K562 (cell line): ENCODE measurements at regions not wholly inside any gene's neighbourhood (a gene's known extent, or its start where the extent isn't known, plus 50 kb on each side); places are given as distances from the start of the nearest gene placed in this dataset.

ENCODE experiments used
- ATAC-seq: fragments of 200-7000 bp; cut with Tn5 transposase; 3 replicates; pipeline ENCODE4 v1.9.1; 2020; ENCODE audit warnings: moderate library complexity
- BruUV-seq: library from RNA; stranded (reverse); fragments of 400-500 nt; replicated peaks from 2 replicates; lab custom pipeline; 2021; lab: Mats Ljungman, UMichigan
- CTCF ChIA-PET: fragments of 300-600 bp; formaldehyde crosslinking; extraction: SDS; loops from one replicate; lab custom pipeline; 2021; ENCODE audit warnings: low intra/inter-chr PET ratio; lab: Yijun Ruan, JAX
- POLR2A ChIA-PET: fragments of 300-600, 350-650 bp; sonication (Branson Sonifier 250); formaldehyde crosslinking; extraction: SDS; loops from one replicate; lab custom pipeline; 2021; ENCODE audit warnings: antibody characterized with exemption, inconsistent platforms; lab: Yijun Ruan, JAX
- DNase-seq, 4 experiments: peaks; one replicate each; pipeline versions ENCODE4 v3.0.0 to v3.0.0-alpha.2; 2011 to 2018; ENCODE audit warnings: low spot score in 3 of 4, mixed read lengths in 3 of 4; ENCODE audit errors: extremely low read depth in 1 of 4
- FAIRE-seq: peaks from 2 replicates; lab custom pipeline; 2011; peaks lifted over from hg19 to GRCh38; lab: Jason Lieb, UNC
- H2AFZ ChIP-seq: 2 replicates; pipeline ENCODE4 v1.6.0; 2011; ENCODE audit warnings: low read depth, low read length, control low read depth, inconsistent platforms
- H3K27ac ChIP-seq: fragments of 200-600 bp; 3 replicates; pipeline ENCODE4 v1.8.0; 2011; ENCODE audit warnings: low read depth, mild to moderate bottlenecking, control low read depth, inconsistent platforms, low read length, moderate library complexity, mixed read lengths; ENCODE audit errors: extremely low read depth
- H3K27me3 ChIP-seq, 2 experiments: fragments of 300-600 bp in 1 of 2; 2 replicates in 1 of 2; 3 replicates in 1 of 2; pipeline versions ENCODE4 v1.6.0 to v1.8.0; 2011; ENCODE audit warnings: inconsistent platforms in 2 of 2, low read length in 2 of 2, mild to moderate bottlenecking in 1 of 2, mixed read lengths in 1 of 2, moderate library complexity in 1 of 2; ENCODE audit not compliant: control insufficient read depth in 2 of 2, insufficient read depth in 2 of 2
- H3K36me3 ChIP-seq: fragments of 300-600 bp; 3 replicates; pipeline ENCODE4 v1.8.0; 2011; ENCODE audit warnings: mild to moderate bottlenecking, low read length, inconsistent platforms; ENCODE audit not compliant: control insufficient read depth, insufficient read depth
- H3K4me1 ChIP-seq, 2 experiments: fragments of 200-600 bp in 1 of 2; replicated peaks in 1 of 2; 2 replicates in 1 of 2; 3 replicates in 1 of 2; pipeline versions ENCODE4 v1.5.1 to v1.8.0; 2011; ENCODE audit warnings: inconsistent platforms in 2 of 2, low read length in 2 of 2, mild to moderate bottlenecking in 1 of 2, mixed read lengths in 1 of 2, moderate library complexity in 1 of 2; ENCODE audit not compliant: control insufficient read depth in 2 of 2, insufficient read depth in 2 of 2
- H3K4me2 ChIP-seq: 2 replicates; pipeline ENCODE4 v1.6.1; 2011; ENCODE audit warnings: low read length, control low read depth, inconsistent platforms, mixed read lengths; ENCODE audit not compliant: insufficient read depth
- H3K4me3 ChIP-seq: fragments of 200-600 bp; sonication (generic), shearing (Covaris generic); 2 replicates; pipeline ENCODE4 v1.5.1; 2016; ENCODE audit warnings: control low read depth, inconsistent platforms
- H3K79me2 ChIP-seq: fragments of 200-600 bp; 3 replicates; pipeline ENCODE4 v1.8.0; 2011; ENCODE audit warnings: low read length, inconsistent platforms; ENCODE audit not compliant: control insufficient read depth, insufficient read depth
- H3K9ac ChIP-seq, 2 experiments: 2 replicates each; pipeline versions ENCODE4 v1.6.0 to v1.6.1; 2011; ENCODE audit warnings: low read depth in 2 of 2, low read length in 2 of 2, control low read depth in 1 of 2, inconsistent platforms in 1 of 2, mild to moderate bottlenecking in 1 of 2, mixed read lengths in 1 of 2; ENCODE audit not compliant: insufficient read depth in 1 of 2
- H3K9me1 ChIP-seq: one replicate; pipeline ENCODE4 v1.6.0; 2011; ENCODE audit warnings: inconsistent platforms, mild to moderate bottlenecking, low read length, moderate library complexity; ENCODE audit not compliant: control insufficient read depth, insufficient read depth
- H3K9me3 ChIP-seq: replicated peaks from 2 replicates; pipeline ENCODE4 v1.5.1; 2011; ENCODE audit warnings: low read depth, low read length, inconsistent platforms; ENCODE audit not compliant: control insufficient read depth, insufficient read depth
- H4K20me1 ChIP-seq: replicated peaks from 2 replicates; pipeline ENCODE4 v1.6.1; 2011; ENCODE audit warnings: low read length, inconsistent platforms, mixed read lengths; ENCODE audit not compliant: control insufficient read depth, insufficient read depth
- ELF2 ChIP-seq: fragments of 250-450 bp; sonication (Bioruptor Pico); IDR thresholded peaks from 2 replicates; pipeline ENCODE4 v1.5.0; 2021; ENCODE audit warnings: mild to moderate bottlenecking
- ILF3 ChIP-seq: fragments of 450-650 bp; IDR thresholded peaks from 2 replicates; pipeline ENCODE4 v1.6.1; 2018; ENCODE audit warnings: antibody characterized with exemption, mild to moderate bottlenecking, moderate library complexity, borderline replicate concordance
- KAT2B ChIP-seq: IDR thresholded peaks from one replicate; pipeline ENCODE4 v1.6.1; 2012; ENCODE audit warnings: low read depth, mild to moderate bottlenecking, control low read depth, inconsistent platforms, low read length, moderate library complexity
- KDM1A ChIP-seq, 2 experiments: fragments of 450-650 bp; IDR thresholded peaks; 2 replicates each; pipeline ENCODE4 v1.6.1; 2016; ENCODE audit warnings: mild to moderate bottlenecking in 2 of 2
- KLF16 ChIP-seq: IDR thresholded peaks from 2 replicates; pipeline ENCODE4 v1.6.1; 2016; ENCODE audit warnings: antibody characterized with exemption
- MLLT1 ChIP-seq, 2 experiments: fragments of 450-650 bp; IDR thresholded peaks; 2 replicates each; pipeline ENCODE4 v1.6.1; 2016
- MTF1 ChIP-seq: fragments of 250-450 bp; sonication (Bioruptor Pico); IDR thresholded peaks from 2 replicates; pipeline ENCODE4 v1.9.0; 2021; ENCODE audit warnings: moderate library complexity, mild to moderate bottlenecking, inconsistent platforms, borderline replicate concordance
- PTBP1 ChIP-seq: fragments of 200-400 bp; formaldehyde crosslinking; IDR thresholded peaks from 2 replicates; pipeline ENCODE4 v1.6.1; 2017; ENCODE audit warnings: low read depth, low read length
- SAP30 ChIP-seq: fragments of 200-600 bp; sonication (generic); IDR thresholded peaks from 2 replicates; pipeline ENCODE4 v1.6.1; 2012; ENCODE audit warnings: borderline replicate concordance, low read depth, mild to moderate bottlenecking, moderate library complexity, low read length, control low read depth, inconsistent platforms; ENCODE audit not compliant: insufficient read depth, poor library complexity, severe bottlenecking
- SMARCC2 ChIP-seq: fragments of 450-650 bp; IDR thresholded peaks from 2 replicates; pipeline ENCODE4 v1.6.1; 2017; ENCODE audit warnings: antibody characterized with exemption, moderate library complexity, mild to moderate bottlenecking, low read depth
- SP2 ChIP-seq: IDR thresholded peaks from 2 replicates; pipeline ENCODE4 v1.6.1; 2011; ENCODE audit warnings: mild to moderate bottlenecking, low read depth, low read length, moderate library complexity; ENCODE audit not compliant: poor library complexity, severe bottlenecking; ENCODE audit errors: extremely low read depth
- ZEB2 ChIP-seq: fragments of 450-650 bp; IDR thresholded peaks from 2 replicates; pipeline ENCODE4 v1.6.1; 2016
- ZNF717 ChIP-seq: fragments of 250-450 bp; sonication (Bioruptor Pico); IDR thresholded peaks from 2 replicates; pipeline ENCODE4 v1.5.0; 2021
- ZNF766 ChIP-seq: fragments of 200-800 bp; sonication (Bioruptor generic); conservative IDR thresholded peaks from 2 replicates; pipeline ENCODE4 v1.6.1; 2016; ENCODE audit warnings: missing genetic modification characterization, missing compliant biosample characterization
- WGBS: fragments of 100-300 bp; shearing (Covaris generic); methylation state at CpG from one replicate; pipeline ENCODE4 v1.1.6; 2016; ENCODE audit warnings: low coverage, mixed read lengths; ENCODE audit not compliant: insufficient coverage; ENCODE audit errors: missing lambda C conversion rate; 5-methylcytosine and 5-hydroxymethylcytosine counted together
- in situ Hi-C: fragments of 300-500 bp; cut with MboI; formaldehyde crosslinking; loops from 4 replicates; pipeline ENCODE4 v1.15.0; 2018; ENCODE audit warnings: inconsistent platforms, mixed read lengths
- intact Hi-C: fragments of 100-400 bp; cut with micrococcal nuclease; formaldehyde crosslinking; loops from 2 replicates; pipeline ENCODE4 v1.14.2; 2022
- TF ChIP-seq, protein P1 (sequence below): fragments of 450-650 bp; formaldehyde crosslinking; conservative IDR thresholded peaks from 2 replicates; pipeline ENCODE4 v1.4.0; 2022; ENCODE audit warnings: mild to moderate bottlenecking, missing genetic modification characterization

DNA sequence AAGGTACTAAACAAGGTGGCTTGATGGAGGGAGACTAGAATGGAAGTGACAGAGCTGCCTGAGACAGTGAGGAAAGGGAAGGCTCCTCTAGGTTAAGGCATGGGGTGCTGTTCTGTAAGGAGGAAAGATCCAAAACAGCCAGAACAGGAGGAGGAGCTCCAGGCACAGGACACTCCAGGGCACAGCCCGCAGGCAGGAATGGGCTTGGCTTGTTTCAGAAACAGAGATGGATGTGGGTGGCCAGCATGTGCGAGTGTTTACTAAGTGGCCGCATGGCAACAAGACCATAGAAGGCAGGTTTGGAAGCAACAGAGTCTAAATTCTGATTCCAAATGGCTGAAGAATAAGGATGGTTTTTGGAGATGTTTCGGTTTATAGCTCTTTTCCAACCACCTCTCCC is 889.1 kb downstream of the AACS start:
- in situ Hi-C loops, result no loop called here
- DNase-seq (no peak), ATAC-seq (no peak), FAIRE-seq (no peak)
- H4K20me1 ChIP-seq, result no peaks in the 10 kb centered on the region
- no peaks in the 10 kb centered on the region for H3K9me1 ChIP-seq
- ChIA-PET POLR2A (interaction anchor here (0.7 kb wide), 1 partner anchor 11 kb away, joined by 3 read pairs; no protein-coding TSS in a partner anchor), CTCF (no interaction called here)
- no peaks in the 10 kb centered on the region for H3K79me2 ChIP-seq
- H2AFZ ChIP-seq, result no peak overlapping the region
- TF ChIP-seq KAT2B (no peak), ZNF717 (CRISPR knock-in tag) (no peak), SMARCC2 (no peak), KDM1A (IDR thresholded peaks at IDR 0.05) (no peak), PTBP1 (no peak), ILF3 (no peak), ZEB2 (no peak), SP2 (no peak), MTF1 (CRISPR knock-in tag) (no peak), SAP30 (no peak), ELF2 (CRISPR knock-in tag) (no peak), MLLT1 (IDR thresholded peaks at IDR 0.05) (no peak), ZNF766 (no peak), KLF16 (no peak)
- TF ChIP-seq, protein P1, sequence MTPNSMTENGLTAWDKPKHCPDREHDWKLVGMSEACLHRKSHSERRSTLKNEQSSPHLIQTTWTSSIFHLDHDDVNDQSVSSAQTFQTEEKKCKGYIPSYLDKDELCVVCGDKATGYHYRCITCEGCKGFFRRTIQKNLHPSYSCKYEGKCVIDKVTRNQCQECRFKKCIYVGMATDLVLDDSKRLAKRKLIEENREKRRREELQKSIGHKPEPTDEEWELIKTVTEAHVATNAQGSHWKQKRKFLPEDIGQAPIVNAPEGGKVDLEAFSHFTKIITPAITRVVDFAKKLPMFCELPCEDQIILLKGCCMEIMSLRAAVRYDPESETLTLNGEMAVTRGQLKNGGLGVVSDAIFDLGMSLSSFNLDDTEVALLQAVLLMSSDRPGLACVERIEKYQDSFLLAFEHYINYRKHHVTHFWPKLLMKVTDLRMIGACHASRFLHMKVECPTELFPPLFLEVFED (CRISPR knock-in tag), result no peak
- no peaks in the 10 kb centered on the region for H3K36me3 ChIP-seq
- no peak overlapping the region for H3K27ac ChIP-seq
- no peaks in the 10 kb centered on the region for H3K27me3 ChIP-seq
- intact Hi-C loops, result no loop called here
- H3K4me3 ChIP-seq, result no peak overlapping the region
- no peak overlapping the region for H3K9ac ChIP-seq
- H3K4me2 ChIP-seq, result no peak overlapping the region
- H3K9me3 ChIP-seq, result no peaks in the 10 kb centered on the region
- no peaks in the 10 kb centered on the region for H3K4me1 ChIP-seq
- 2% methylated on average over 4 of the region's 4 CpGs for WGBS
- BruUV-seq, result no TSS peak
